Naive B cell (primary cell): ENCODE measurements at regions not wholly inside any gene's neighbourhood (a gene's known extent, or its start where the extent isn't known, plus 50 kb on each side); places are given as distances from the start of the nearest gene placed in this dataset.

Source experiments
- ATAC-seq, 2 donors: fragments of 150-1000 bp; cut with Tn5 transposase; 2 replicates each; pipeline ENCODE4 v1.10.0; 2021; ENCODE audit warnings: low read depth in 2 of 2, mild to moderate bottlenecking in 2 of 2, moderate library complexity in 2 of 2
- DNase-seq: peaks from one replicate; pipeline ENCODE4 v3.0.0; 2022
- H3K27ac Mint-ChIP-seq, 6 donors: one replicate each; pipeline ENCODE4 v1.8.0; 2020 to 2022; ENCODE audit warnings: mild to moderate bottlenecking in 6 of 6, mixed read lengths in 6 of 6, moderate library complexity in 5 of 6, inconsistent platforms in 2 of 6
- H3K27me3 Mint-ChIP-seq, 3 donors: one replicate each; pipeline ENCODE4 v1.8.0; 2021 to 2022; ENCODE audit warnings: mixed read lengths in 3 of 3, mild to moderate bottlenecking in 1 of 3
- H3K36me3 Mint-ChIP-seq, 2 donors: one replicate each; pipeline ENCODE4 v1.8.0; 2020 to 2022; ENCODE audit warnings: mixed read lengths in 2 of 2, inconsistent platforms in 1 of 2, mild to moderate bottlenecking in 1 of 2
- H3K4me1 Mint-ChIP-seq, 3 donors: one replicate each; pipeline ENCODE4 v1.8.0; 2020 to 2022; ENCODE audit warnings: mixed read lengths in 3 of 3, inconsistent platforms in 1 of 3, mild to moderate bottlenecking in 1 of 3, moderate library complexity in 1 of 3
- H3K4me3 Mint-ChIP-seq, 8 donors: one replicate each; pipeline ENCODE4 v1.8.0; 2020 to 2022; ENCODE audit warnings: mild to moderate bottlenecking in 8 of 8, mixed read lengths in 8 of 8, moderate library complexity in 8 of 8, inconsistent platforms in 2 of 8
- H3K9me3 Mint-ChIP-seq, 7 donors: one replicate each; pipeline ENCODE4 v1.8.0; 2020 to 2022; ENCODE audit warnings: mixed read lengths in 7 of 7, mild to moderate bottlenecking in 5 of 7, inconsistent platforms in 2 of 7, moderate library complexity in 1 of 7

GRCh38 chr3:176692199-176692965 is 504.9 kb downstream of the TBL1XR1 start:
- Mint-ChIP-seq H3K27me3 (no peaks in the 10 kb centered on the region), H3K27ac (no peak overlapping the region), H3K4me1 (no peaks in the 10 kb centered on the region), H3K9me3 (peaks cover 0 to 5% (median 3%) of the 10 kb centered on the region in 7 donors), H3K4me3 (no peak overlapping the region), H3K36me3 (no peaks in the 10 kb centered on the region)
- ATAC-seq (no peak), DNase-seq (no peak)

GRCh38 chr3:176690083-176690869 is 507.0 kb downstream of the TBL1XR1 start:
- Mint-ChIP-seq H3K27ac (no peak overlapping the region), H3K36me3 (no peaks in the 10 kb centered on the region), H3K27me3 (no peaks in the 10 kb centered on the region), H3K4me3 (no peak overlapping the region), H3K4me1 (no peaks in the 10 kb centered on the region), H3K9me3 (peaks cover 0 to 13% (median 6%) of the 10 kb centered on the region in 7 donors)
- ATAC-seq (no peak), DNase-seq (no peak)

- H3K9me3 Mint-ChIP-seq = peaks cover 6 to 26% (median 13%) of the 10 kb centered on the region in 7 donors
- no peak overlapping the region for H3K4me3 Mint-ChIP-seq
- H3K27ac Mint-ChIP-seq = no peak overlapping the region
- no peaks in the 10 kb centered on the region for H3K4me1 Mint-ChIP-seq
- ATAC-seq (no peak), DNase-seq (no peak)
- H3K36me3 Mint-ChIP-seq = peaks cover 0 to 5% of the 10 kb centered on the region in 2 donors
- H3K27me3 Mint-ChIP-seq = no peaks in the 10 kb centered on the region
Observed at GRCh38 chr3:176687754-176688153, 509.5 kb downstream of the TBL1XR1 start.

- Mint-ChIP-seq H3K27me3 (no peaks in the 10 kb centered on the region), H3K4me1 (no peaks in the 10 kb centered on the region), H3K27ac (no peak overlapping the region), H3K4me3 (no peak overlapping the region), H3K9me3 (peaks cover 12 to 59% (median 26%) of the 10 kb centered on the region in 7 donors), H3K36me3 (peaks cover 0 to 5% of the 10 kb centered on the region in 2 donors)
- ATAC-seq (no peak), DNase-seq (no peak)
Observed at GRCh38 chr3:176683382-176683781, 513.9 kb downstream of the TBL1XR1 start.

GRCh38 chr3:176663837-176664831 is 533.1 kb downstream of the TBL1XR1 start:
- H3K4me3 Mint-ChIP-seq = no peak overlapping the region
- peaks cover 1 to 12% (median 5%) of the 10 kb centered on the region in 7 donors for H3K9me3 Mint-ChIP-seq
- ATAC-seq = no peak
- no peaks in the 10 kb centered on the region for H3K36me3 Mint-ChIP-seq
- H3K27me3 Mint-ChIP-seq = peaks cover 0 to 5% (median 4%) of the 10 kb centered on the region in 3 donors
- H3K4me1 Mint-ChIP-seq = no peaks in the 10 kb centered on the region
- no peak overlapping the region for H3K27ac Mint-ChIP-seq
- DNase-seq = no peak

- Mint-ChIP-seq H3K27ac (no peak overlapping the region), H3K4me3 (no peak overlapping the region), H3K4me1 (no peaks in the 10 kb centered on the region), H3K9me3 (peaks cover 0 to 5% (median 3%) of the 10 kb centered on the region in 7 donors), H3K36me3 (no peaks in the 10 kb centered on the region), H3K27me3 (peaks cover 0 to 5% (median 4%) of the 10 kb centered on the region in 3 donors)
- DNase-seq (no peak), ATAC-seq (no peak)
Observed at GRCh38 chr3:176663387-176663786, 533.9 kb downstream of the TBL1XR1 start.

GRCh38 chr3:176661432-176661964 is 535.8 kb downstream of the TBL1XR1 start:
- Mint-ChIP-seq H3K27me3 (peaks cover 0 to 4% (median 0%) of the 10 kb centered on the region in 3 donors), H3K4me1 (no peaks in the 10 kb centered on the region), H3K27ac (no peak overlapping the region), H3K4me3 (no peak overlapping the region), H3K36me3 (no peaks in the 10 kb centered on the region), H3K9me3 (peaks cover 0 to 2% (median 0%) of the 10 kb centered on the region in 7 donors)
- DNase-seq (no peak), ATAC-seq (no peak)

GRCh38 chr3:176655404-176656094 is 541.7 kb downstream of the TBL1XR1 start:
- Mint-ChIP-seq H3K36me3 (no peaks in the 10 kb centered on the region), H3K4me1 (no peaks in the 10 kb centered on the region), H3K4me3 (no peak overlapping the region), H3K9me3 (peaks cover 0 to 5% (median 0%) of the 10 kb centered on the region in 7 donors), H3K27me3 (no peaks in the 10 kb centered on the region), H3K27ac (no peak overlapping the region)
- DNase-seq = no peak
- ATAC-seq = no peak

GRCh38 chr3:176651622-176652021 is 545.7 kb downstream of the TBL1XR1 start:
- Mint-ChIP-seq H3K9me3 (peaks cover 0 to 9% (median 0%) of the 10 kb centered on the region in 7 donors), H3K4me1 (no peaks in the 10 kb centered on the region), H3K4me3 (no peak overlapping the region), H3K27ac (no peak overlapping the region), H3K27me3 (no peaks in the 10 kb centered on the region), H3K36me3 (no peaks in the 10 kb centered on the region)
- ATAC-seq (no peak), DNase-seq (no peak)

GRCh38 chr3:176650478-176650877 is 546.8 kb downstream of the TBL1XR1 start:
- DNase-seq (no peak), ATAC-seq (no peak)
- peaks cover 0 to 16% (median 2%) of the 10 kb centered on the region in 7 donors for H3K9me3 Mint-ChIP-seq
- no peaks in the 10 kb centered on the region for H3K4me1 Mint-ChIP-seq
- no peaks in the 10 kb centered on the region for H3K36me3 Mint-ChIP-seq
- H3K27ac Mint-ChIP-seq = no peak overlapping the region
- H3K27me3 Mint-ChIP-seq = no peaks in the 10 kb centered on the region
- no peak overlapping the region for H3K4me3 Mint-ChIP-seq

GRCh38 chr3:176647987-176648386 is 549.3 kb downstream of the TBL1XR1 start:
- DNase-seq (no peak), ATAC-seq (no peak)
- no peaks in the 10 kb centered on the region for H3K36me3 Mint-ChIP-seq
- H3K4me1 Mint-ChIP-seq = no peaks in the 10 kb centered on the region
- no peak overlapping the region for H3K27ac Mint-ChIP-seq
- H3K9me3 Mint-ChIP-seq = peaks cover 0 to 15% (median 3%) of the 10 kb centered on the region in 7 donors
- H3K27me3 Mint-ChIP-seq = no peaks in the 10 kb centered on the region
- H3K4me3 Mint-ChIP-seq = no peak overlapping the region

- Mint-ChIP-seq H3K9me3 (peaks cover 0 to 9% (median 0%) of the 10 kb centered on the region in 7 donors), H3K4me3 (no peak overlapping the region), H3K4me1 (no peaks in the 10 kb centered on the region), H3K27ac (no peak overlapping the region), H3K27me3 (no peaks in the 10 kb centered on the region), H3K36me3 (no peaks in the 10 kb centered on the region)
- ATAC-seq (no peak), DNase-seq (no peak)
Observed at GRCh38 chr3:176633511-176633910, 563.8 kb downstream of the TBL1XR1 start.
